GM12874 (cell line): ENCODE measurements at regions not wholly inside any gene's neighbourhood (a gene's known extent, or its start where the extent isn't known, plus 50 kb on each side); places are given as distances from the start of the nearest gene placed in this dataset.

ENCODE experiments used
- TF ChIP-seq, protein P1 (sequence below): IDR thresholded peaks from 2 replicates; pipeline ENCODE4 v1.5.1; 2011; ENCODE audit warnings: low read depth, mild to moderate bottlenecking, control low read depth, low read length, moderate library complexity; ENCODE audit not compliant: insufficient read depth

DNA sequence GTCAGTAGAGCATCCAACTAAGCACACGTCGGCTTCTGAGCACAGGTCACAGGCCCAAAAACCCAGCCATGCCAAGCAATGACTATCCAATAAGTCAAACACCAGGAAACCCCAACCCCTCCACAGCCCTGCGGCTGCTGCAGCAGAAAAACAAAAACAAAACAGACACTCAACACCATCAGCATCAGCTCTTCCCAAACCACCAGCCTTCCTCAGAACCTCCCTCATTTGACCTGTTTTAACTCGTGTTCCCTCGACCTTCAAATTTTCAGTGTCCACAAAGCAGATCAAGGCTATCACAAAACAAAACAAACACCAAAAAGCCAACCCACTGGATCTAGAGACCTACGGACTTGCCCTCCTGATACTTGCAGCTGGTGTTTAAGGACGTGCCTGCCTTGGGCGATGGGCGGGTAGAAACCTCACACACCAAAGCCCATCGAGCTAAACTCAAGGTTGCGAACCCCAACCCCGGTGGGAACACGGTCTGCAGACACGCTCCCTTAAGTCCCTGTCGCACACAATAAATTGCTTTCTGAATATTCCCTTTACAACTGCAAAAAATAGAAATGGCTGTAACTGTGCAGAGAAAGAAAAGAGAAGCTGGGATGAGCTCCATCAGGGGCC is 247.1 kb upstream of the ANKRD55 start:
- TF ChIP-seq, protein P1, sequence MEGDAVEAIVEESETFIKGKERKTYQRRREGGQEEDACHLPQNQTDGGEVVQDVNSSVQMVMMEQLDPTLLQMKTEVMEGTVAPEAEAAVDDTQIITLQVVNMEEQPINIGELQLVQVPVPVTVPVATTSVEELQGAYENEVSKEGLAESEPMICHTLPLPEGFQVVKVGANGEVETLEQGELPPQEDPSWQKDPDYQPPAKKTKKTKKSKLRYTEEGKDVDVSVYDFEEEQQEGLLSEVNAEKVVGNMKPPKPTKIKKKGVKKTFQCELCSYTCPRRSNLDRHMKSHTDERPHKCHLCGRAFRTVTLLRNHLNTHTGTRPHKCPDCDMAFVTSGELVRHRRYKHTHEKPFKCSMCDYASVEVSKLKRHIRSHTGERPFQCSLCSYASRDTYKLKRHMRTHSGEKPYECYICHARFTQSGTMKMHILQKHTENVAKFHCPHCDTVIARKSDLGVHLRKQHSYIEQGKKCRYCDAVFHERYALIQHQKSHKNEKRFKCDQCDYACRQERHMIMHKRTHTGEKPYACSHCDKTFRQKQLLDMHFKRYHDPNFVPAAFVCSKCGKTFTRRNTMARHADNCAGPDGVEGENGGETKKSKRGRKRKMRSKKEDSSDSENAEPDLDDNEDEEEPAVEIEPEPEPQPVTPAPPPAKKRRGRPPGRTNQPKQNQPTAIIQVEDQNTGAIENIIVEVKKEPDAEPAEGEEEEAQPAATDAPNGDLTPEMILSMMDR: no peak

DNA sequence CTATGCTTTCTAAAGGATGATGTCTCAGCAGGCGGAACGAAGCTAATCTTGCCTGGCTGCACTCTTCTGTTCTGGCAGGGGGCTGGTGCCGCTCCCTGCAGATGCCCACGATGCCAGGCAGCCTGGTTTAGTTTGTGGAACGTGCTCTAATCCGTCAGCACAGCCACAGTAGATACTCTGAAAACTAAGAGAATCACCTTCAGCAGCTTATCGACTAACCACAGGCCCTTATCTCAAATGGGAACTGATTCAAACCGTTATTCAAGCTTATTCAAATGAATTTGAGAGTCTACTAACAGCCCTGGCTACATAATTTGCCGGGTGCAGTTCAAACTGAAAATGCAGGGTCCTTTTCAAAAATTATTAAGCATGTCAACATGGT is 246.6 kb upstream of the ANKRD55 start:
- TF ChIP-seq, protein P1: no peak

DNA sequence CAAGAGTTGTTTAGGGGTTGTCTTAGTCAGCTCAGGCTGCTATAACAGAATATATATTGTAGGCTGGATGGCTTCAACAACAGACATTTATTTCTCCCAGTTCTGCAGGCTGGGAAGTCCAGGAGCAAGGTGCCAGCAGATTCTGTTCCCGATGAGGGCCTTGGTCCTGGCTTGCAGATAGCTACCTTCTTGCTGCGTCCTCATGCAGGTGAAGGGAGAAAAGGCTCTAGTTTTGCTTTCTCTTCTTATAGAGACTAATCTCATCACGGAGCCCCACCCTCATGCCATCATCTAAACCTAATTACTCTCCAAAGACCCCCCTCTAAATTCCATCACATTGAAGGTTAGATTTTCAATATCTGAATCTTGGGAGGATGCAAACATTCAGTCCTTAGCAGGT is 246.0 kb upstream of the ANKRD55 start:
- TF ChIP-seq, protein P1: no peak

DNA sequence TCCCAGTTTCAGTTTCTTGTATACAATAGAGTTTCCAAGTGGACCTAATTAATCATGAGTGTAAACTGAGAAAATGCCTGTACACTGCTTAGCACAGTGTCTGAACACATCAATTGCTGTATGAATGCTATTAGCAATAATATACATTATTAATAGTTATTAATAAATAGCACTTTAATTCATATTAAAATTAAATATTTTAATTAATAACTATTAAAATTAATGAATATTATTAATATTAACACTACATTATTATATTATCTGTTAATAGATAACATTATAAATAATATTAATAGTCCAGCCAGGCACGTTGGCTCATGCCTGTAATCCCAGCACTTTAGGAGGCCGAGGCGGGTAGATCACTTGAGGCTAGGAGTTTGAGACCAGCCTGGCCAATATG is 244.9 kb upstream of the ANKRD55 start:
- TF ChIP-seq, protein P1: no peak

DNA sequence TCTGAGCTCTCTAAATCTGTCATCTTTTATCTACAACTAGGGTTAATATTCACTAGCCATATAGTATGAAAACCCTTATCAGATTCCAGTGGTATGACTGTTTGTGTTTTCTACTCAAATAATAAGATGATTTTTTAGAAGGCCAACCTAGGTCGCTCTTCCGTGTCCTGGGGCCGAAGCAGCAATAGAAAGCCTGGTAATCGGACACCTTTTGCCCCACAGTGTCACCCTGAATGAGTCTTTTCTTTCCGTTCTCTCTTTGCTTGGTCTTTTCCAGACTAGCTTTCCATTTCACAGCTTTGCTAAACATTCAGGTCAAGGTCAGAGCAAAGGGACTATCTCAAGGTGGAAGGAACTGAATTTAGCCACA is 243.3 kb upstream of the ANKRD55 start:
- TF ChIP-seq, protein P1: no peak

DNA sequence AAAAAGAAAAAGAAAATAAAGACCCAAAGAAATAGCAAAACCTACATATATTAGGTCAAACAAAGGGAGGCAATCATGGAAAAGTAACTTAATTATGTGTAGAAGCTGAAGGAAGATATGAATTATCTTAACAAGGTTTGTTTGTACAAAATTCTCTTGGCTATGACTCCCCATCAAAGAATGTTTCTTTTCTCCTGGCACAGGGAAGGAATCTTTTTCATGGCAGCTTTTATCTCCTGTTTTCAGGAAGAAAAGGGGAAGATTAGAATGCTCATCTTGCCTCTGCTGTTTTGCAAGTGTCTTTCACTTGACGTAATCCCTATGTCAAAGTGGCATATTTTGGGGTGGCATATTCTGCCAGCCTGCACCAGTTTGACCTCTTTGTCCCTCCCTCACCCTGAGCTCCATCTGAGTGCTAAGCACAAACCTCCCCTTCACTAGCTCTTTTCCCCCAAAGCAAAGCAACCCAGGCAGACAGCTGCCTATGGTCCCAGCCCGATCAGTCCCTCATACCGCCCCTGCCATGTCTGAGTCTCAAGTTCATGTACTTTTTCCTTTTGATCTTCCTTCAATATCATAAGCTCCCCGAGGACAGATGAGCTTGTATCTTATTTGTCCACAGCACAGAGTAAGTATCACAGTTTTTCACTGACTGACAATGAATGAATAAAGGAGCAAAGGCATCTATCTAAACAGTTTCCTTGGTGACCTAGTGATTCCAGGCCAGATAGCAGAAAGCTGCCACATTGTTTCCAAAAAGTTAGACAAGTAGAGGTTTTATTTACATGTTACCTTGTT is 242.8 kb upstream of the ANKRD55 start:
- TF ChIP-seq, protein P1: no peak

DNA sequence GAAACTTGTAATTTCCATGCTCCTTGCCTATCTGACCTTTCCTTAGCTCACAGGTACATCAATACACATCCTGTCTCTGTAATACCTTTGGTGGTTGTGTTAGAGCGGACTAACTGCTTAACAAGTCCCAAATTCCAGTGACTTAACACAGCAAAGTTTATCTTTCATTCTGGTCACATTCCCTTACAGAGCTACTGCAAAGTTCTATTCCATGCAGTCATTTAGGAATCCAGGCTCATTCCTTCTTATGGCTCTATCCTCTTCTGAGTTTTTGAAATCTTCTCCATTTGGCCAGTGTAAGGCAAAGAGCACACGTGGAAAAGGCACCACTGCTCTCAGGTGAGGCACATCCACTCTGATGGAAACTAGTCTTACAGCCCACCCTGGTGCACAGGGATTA is 238.6 kb upstream of the ANKRD55 start:
- TF ChIP-seq, protein P1: no peak
